GM23338 (cell line): ENCODE measurements at regions not wholly inside any gene's neighbourhood (a gene's known extent, or its start where the extent isn't known, plus 50 kb on each side); places are given as distances from the start of the nearest gene placed in this dataset.

Experiments
- ATAC-seq: fragments of 200-7000 bp; cut with Tn5 transposase; 3 replicates; pipeline ENCODE4 v1.9.1; 2020
- DNase-seq: peaks from one replicate; pipeline ENCODE4 v3.0.0-alpha.2; 2015; ENCODE audit warnings: low spot score
- H2AFZ ChIP-seq: fragments of 200-600 bp; sonication (generic); 2 replicates; pipeline ENCODE4 v1.8.0; 2016; ENCODE audit warnings: antibody characterized with exemption, mild to moderate bottlenecking, moderate library complexity
- H3F3A ChIP-seq: fragments of 200-600 bp; sonication (generic); replicated peaks from 2 replicates; pipeline ENCODE4 v1.8.0; 2017; ENCODE audit warnings: antibody characterized with exemption, mixed run types, low read depth
- H3K27ac ChIP-seq: fragments of 200-600 bp; sonication (generic); 2 replicates; pipeline ENCODE4 v1.6.1; 2016; ENCODE audit warnings: low read depth
- H3K27me3 ChIP-seq: fragments of 200-600 bp; sonication (generic); 2 replicates; pipeline ENCODE4 v1.8.0; 2016; ENCODE audit warnings: mild to moderate bottlenecking, mixed run types, moderate library complexity; ENCODE audit not compliant: insufficient read depth
- H3K36me3 ChIP-seq: fragments of 200-600 bp; sonication (generic); 2 replicates; pipeline ENCODE4 v1.8.0; 2016; ENCODE audit warnings: mild to moderate bottlenecking; ENCODE audit not compliant: insufficient read depth
- H3K4me1 ChIP-seq: fragments of 200-600 bp; sonication (generic); 2 replicates; pipeline ENCODE4 v1.8.0; 2016; ENCODE audit warnings: mild to moderate bottlenecking, moderate library complexity; ENCODE audit not compliant: insufficient read depth
- H3K4me2 ChIP-seq: fragments of 200-600 bp; sonication (generic); 2 replicates; pipeline ENCODE4 v1.7.1; 2017; ENCODE audit warnings: mixed run types
- H3K4me3 ChIP-seq: fragments of 200-600 bp; sonication (generic); 2 replicates; pipeline ENCODE4 v1.6.1; 2016; ENCODE audit warnings: mixed run types
- H3K79me2 ChIP-seq: fragments of 200-600 bp; sonication (generic); replicated peaks from 2 replicates; pipeline ENCODE4 v1.8.0; 2017; ENCODE audit warnings: mild to moderate bottlenecking; ENCODE audit not compliant: insufficient read depth
- H3K9me2 ChIP-seq: fragments of 200-600 bp; sonication (generic); 2 replicates; pipeline ENCODE4 v1.8.0; 2017; ENCODE audit not compliant: insufficient read depth
- H4K20me1 ChIP-seq: fragments of 200-600 bp; sonication (generic); replicated peaks from 2 replicates; pipeline ENCODE4 v1.8.0; 2017; ENCODE audit warnings: mild to moderate bottlenecking; ENCODE audit not compliant: insufficient read depth
- H3K27ac Mint-ChIP-seq: 2 replicates; pipeline ENCODE4 v1.8.0; 2020; ENCODE audit warnings: inconsistent platforms, mild to moderate bottlenecking, moderate library complexity, mixed read lengths
- H3K27me3 Mint-ChIP-seq: 3 replicates; pipeline ENCODE4 v1.8.0; 2022; ENCODE audit warnings: low read depth, mild to moderate bottlenecking, moderate library complexity, mixed read lengths, inconsistent platforms; ENCODE audit not compliant: insufficient read depth, poor library complexity
- H3K36me3 Mint-ChIP-seq: 3 replicates; pipeline ENCODE4 v1.8.0; 2021; ENCODE audit warnings: low read depth, mild to moderate bottlenecking, inconsistent platforms, moderate library complexity, mixed read lengths
- H3K4me1 Mint-ChIP-seq: 3 replicates; pipeline ENCODE4 v1.8.0; 2020; ENCODE audit warnings: mild to moderate bottlenecking, inconsistent platforms, mixed read lengths
- H3K4me3 Mint-ChIP-seq: 3 replicates; pipeline ENCODE4 v1.8.0; 2021; ENCODE audit warnings: moderate library complexity, mild to moderate bottlenecking, inconsistent platforms, mixed read lengths
- H3K9me3 Mint-ChIP-seq: 3 replicates; pipeline ENCODE4 v1.8.0; 2020; ENCODE audit warnings: moderate library complexity, mild to moderate bottlenecking, inconsistent platforms, mixed read lengths
- CREB1 ChIP-seq: fragments of 250-450 bp; sonication (Bioruptor Pico); IDR thresholded peaks from 2 replicates; pipeline ENCODE4 v1.5.0; 2020; ENCODE audit warnings: low read depth, mild to moderate bottlenecking, moderate library complexity
- EZH2 ChIP-seq: fragments of 200-600 bp; sonication (generic); IDR thresholded peaks from one replicate; pipeline ENCODE4 v1.8.0; 2017; ENCODE audit warnings: antibody characterized with exemption, mild to moderate bottlenecking, low read depth; ENCODE audit not compliant: unreplicated experiment
- EZH2phosphoT487 ChIP-seq: fragments of 200-600 bp; sonication (generic); IDR thresholded peaks from one replicate; pipeline ENCODE4 v1.8.1; 2018; ENCODE audit warnings: antibody characterized with exemption; ENCODE audit not compliant: unreplicated experiment
- JUNB ChIP-seq: IDR thresholded peaks from one replicate; pipeline ENCODE4 v1.6.1; 2016; ENCODE audit warnings: antibody characterized with exemption; ENCODE audit not compliant: unreplicated experiment
- NANOG ChIP-seq: IDR thresholded peaks from 2 replicates; pipeline ENCODE4 v1.6.1; 2016; ENCODE audit warnings: antibody characterized with exemption, borderline replicate concordance
- POLR2AphosphoS5 ChIP-seq: IDR thresholded peaks from 2 replicates; pipeline ENCODE4 v1.6.1; 2016; ENCODE audit warnings: antibody characterized with exemption, low read depth
- STAT1 ChIP-seq: IDR thresholded peaks from one replicate; pipeline ENCODE4 v1.6.1; 2016; ENCODE audit warnings: antibody characterized with exemption; ENCODE audit not compliant: unreplicated experiment
- ZNF114 ChIP-seq: fragments of 250-450 bp; sonication (Bioruptor Pico); IDR thresholded peaks from 2 replicates; pipeline ENCODE4 v1.5.0; 2020; ENCODE audit warnings: mild to moderate bottlenecking, moderate library complexity
- ZNF331 ChIP-seq: fragments of 250-450 bp; sonication (Bioruptor Pico); IDR thresholded peaks from 2 replicates; pipeline ENCODE4 v1.5.0; 2020; ENCODE audit warnings: low read depth, mild to moderate bottlenecking, moderate library complexity
- TF ChIP-seq, protein P1 (sequence below): IDR thresholded peaks from 2 replicates; pipeline ENCODE4 v1.6.1; 2016; ENCODE audit warnings: antibody characterized with exemption
- TF ChIP-seq, protein P2 (sequence below): IDR thresholded peaks from one replicate; pipeline ENCODE4 v1.6.1; 2018; ENCODE audit warnings: antibody characterized with exemption; ENCODE audit not compliant: unreplicated experiment
- TF ChIP-seq, protein P3 (sequence below), 2 experiments: fragments of 200-600 bp in 1 of 2; sonication (generic) in 1 of 2; conservative IDR thresholded peaks; 2 replicates each; pipeline versions ENCODE4 v1.5.1 to v1.6.1; 2016 to 2017; ENCODE audit warnings: antibody characterized with exemption in 2 of 2, low read depth in 2 of 2, mild to moderate bottlenecking in 2 of 2, moderate library complexity in 1 of 2
- TF ChIP-seq, protein P4 (sequence below): fragments of 250-450 bp; sonication (Bioruptor Pico); IDR thresholded peaks from 2 replicates; pipeline ENCODE4 v1.5.0; 2020; ENCODE audit warnings: mild to moderate bottlenecking, moderate library complexity

DNA sequence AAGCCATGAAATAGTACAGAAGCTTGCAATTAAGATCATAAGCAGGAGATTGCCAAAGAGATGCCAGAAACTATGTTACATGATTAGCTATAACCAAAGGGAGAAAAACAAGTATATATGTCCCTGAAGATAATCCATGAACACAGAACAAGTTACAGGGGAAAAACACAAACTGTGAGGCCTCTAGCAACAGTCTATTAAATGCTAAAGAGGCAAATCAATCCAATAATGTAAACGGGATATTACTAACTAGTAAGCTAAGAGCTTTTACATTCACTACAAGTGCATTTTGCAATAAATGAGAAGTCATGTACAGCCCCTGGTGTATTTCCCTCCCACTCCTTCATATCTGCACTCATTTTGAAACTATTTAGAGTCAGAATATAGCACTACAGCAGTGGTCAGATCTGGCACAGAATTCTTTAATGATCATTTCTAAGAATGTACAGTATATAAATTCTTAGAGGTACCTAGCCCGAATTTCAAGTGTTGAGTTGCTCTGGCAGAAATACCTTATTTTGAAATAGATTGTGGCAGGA, 449.8 kb upstream of the SMIM31 start:
- Histone ChIP-seq H3K79me2 (no peaks in the 10 kb centered on the region), H3K4me1 (no peaks in the 10 kb centered on the region)
- no peak for ATAC-seq

More for the DNA sequence above, 449.8 kb upstream of the SMIM31 start:
- Mint-ChIP-seq H3K27ac (no peak overlapping the region), H3K36me3 (no peaks in the 10 kb centered on the region), H3K4me1 (no peaks in the 10 kb centered on the region), H3K4me3 (no peak overlapping the region), H3K9me3 (no peaks in the 10 kb centered on the region), H3K27me3 (no peaks in the 10 kb centered on the region)
- TF ChIP-seq POLR2AphosphoS5 (no peak), JUNB (no peak), NANOG (no peak), CREB1 (CRISPR knock-in tag) (no peak), EZH2 (no peak), EZH2phosphoT487 (no peak), STAT1 (no peak), ZNF331 (CRISPR knock-in tag) (no peak), ZNF114 (no peak)
- TF ChIP-seq, protein P1, sequence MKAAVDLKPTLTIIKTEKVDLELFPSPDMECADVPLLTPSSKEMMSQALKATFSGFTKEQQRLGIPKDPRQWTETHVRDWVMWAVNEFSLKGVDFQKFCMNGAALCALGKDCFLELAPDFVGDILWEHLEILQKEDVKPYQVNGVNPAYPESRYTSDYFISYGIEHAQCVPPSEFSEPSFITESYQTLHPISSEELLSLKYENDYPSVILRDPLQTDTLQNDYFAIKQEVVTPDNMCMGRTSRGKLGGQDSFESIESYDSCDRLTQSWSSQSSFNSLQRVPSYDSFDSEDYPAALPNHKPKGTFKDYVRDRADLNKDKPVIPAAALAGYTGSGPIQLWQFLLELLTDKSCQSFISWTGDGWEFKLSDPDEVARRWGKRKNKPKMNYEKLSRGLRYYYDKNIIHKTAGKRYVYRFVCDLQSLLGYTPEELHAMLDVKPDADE = no peak
- TF ChIP-seq, protein P2, sequence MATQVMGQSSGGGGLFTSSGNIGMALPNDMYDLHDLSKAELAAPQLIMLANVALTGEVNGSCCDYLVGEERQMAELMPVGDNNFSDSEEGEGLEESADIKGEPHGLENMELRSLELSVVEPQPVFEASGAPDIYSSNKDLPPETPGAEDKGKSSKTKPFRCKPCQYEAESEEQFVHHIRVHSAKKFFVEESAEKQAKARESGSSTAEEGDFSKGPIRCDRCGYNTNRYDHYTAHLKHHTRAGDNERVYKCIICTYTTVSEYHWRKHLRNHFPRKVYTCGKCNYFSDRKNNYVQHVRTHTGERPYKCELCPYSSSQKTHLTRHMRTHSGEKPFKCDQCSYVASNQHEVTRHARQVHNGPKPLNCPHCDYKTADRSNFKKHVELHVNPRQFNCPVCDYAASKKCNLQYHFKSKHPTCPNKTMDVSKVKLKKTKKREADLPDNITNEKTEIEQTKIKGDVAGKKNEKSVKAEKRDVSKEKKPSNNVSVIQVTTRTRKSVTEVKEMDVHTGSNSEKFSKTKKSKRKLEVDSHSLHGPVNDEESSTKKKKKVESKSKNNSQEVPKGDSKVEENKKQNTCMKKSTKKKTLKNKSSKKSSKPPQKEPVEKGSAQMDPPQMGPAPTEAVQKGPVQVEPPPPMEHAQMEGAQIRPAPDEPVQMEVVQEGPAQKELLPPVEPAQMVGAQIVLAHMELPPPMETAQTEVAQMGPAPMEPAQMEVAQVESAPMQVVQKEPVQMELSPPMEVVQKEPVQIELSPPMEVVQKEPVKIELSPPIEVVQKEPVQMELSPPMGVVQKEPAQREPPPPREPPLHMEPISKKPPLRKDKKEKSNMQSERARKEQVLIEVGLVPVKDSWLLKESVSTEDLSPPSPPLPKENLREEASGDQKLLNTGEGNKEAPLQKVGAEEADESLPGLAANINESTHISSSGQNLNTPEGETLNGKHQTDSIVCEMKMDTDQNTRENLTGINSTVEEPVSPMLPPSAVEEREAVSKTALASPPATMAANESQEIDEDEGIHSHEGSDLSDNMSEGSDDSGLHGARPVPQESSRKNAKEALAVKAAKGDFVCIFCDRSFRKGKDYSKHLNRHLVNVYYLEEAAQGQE = no peak
- TF ChIP-seq, protein P3, sequence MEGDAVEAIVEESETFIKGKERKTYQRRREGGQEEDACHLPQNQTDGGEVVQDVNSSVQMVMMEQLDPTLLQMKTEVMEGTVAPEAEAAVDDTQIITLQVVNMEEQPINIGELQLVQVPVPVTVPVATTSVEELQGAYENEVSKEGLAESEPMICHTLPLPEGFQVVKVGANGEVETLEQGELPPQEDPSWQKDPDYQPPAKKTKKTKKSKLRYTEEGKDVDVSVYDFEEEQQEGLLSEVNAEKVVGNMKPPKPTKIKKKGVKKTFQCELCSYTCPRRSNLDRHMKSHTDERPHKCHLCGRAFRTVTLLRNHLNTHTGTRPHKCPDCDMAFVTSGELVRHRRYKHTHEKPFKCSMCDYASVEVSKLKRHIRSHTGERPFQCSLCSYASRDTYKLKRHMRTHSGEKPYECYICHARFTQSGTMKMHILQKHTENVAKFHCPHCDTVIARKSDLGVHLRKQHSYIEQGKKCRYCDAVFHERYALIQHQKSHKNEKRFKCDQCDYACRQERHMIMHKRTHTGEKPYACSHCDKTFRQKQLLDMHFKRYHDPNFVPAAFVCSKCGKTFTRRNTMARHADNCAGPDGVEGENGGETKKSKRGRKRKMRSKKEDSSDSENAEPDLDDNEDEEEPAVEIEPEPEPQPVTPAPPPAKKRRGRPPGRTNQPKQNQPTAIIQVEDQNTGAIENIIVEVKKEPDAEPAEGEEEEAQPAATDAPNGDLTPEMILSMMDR (conservative IDR thresholded peaks at IDR 0.05; ENCODE audit: low read depth in 2 of 2) = no peak
- TF ChIP-seq, protein P4, sequence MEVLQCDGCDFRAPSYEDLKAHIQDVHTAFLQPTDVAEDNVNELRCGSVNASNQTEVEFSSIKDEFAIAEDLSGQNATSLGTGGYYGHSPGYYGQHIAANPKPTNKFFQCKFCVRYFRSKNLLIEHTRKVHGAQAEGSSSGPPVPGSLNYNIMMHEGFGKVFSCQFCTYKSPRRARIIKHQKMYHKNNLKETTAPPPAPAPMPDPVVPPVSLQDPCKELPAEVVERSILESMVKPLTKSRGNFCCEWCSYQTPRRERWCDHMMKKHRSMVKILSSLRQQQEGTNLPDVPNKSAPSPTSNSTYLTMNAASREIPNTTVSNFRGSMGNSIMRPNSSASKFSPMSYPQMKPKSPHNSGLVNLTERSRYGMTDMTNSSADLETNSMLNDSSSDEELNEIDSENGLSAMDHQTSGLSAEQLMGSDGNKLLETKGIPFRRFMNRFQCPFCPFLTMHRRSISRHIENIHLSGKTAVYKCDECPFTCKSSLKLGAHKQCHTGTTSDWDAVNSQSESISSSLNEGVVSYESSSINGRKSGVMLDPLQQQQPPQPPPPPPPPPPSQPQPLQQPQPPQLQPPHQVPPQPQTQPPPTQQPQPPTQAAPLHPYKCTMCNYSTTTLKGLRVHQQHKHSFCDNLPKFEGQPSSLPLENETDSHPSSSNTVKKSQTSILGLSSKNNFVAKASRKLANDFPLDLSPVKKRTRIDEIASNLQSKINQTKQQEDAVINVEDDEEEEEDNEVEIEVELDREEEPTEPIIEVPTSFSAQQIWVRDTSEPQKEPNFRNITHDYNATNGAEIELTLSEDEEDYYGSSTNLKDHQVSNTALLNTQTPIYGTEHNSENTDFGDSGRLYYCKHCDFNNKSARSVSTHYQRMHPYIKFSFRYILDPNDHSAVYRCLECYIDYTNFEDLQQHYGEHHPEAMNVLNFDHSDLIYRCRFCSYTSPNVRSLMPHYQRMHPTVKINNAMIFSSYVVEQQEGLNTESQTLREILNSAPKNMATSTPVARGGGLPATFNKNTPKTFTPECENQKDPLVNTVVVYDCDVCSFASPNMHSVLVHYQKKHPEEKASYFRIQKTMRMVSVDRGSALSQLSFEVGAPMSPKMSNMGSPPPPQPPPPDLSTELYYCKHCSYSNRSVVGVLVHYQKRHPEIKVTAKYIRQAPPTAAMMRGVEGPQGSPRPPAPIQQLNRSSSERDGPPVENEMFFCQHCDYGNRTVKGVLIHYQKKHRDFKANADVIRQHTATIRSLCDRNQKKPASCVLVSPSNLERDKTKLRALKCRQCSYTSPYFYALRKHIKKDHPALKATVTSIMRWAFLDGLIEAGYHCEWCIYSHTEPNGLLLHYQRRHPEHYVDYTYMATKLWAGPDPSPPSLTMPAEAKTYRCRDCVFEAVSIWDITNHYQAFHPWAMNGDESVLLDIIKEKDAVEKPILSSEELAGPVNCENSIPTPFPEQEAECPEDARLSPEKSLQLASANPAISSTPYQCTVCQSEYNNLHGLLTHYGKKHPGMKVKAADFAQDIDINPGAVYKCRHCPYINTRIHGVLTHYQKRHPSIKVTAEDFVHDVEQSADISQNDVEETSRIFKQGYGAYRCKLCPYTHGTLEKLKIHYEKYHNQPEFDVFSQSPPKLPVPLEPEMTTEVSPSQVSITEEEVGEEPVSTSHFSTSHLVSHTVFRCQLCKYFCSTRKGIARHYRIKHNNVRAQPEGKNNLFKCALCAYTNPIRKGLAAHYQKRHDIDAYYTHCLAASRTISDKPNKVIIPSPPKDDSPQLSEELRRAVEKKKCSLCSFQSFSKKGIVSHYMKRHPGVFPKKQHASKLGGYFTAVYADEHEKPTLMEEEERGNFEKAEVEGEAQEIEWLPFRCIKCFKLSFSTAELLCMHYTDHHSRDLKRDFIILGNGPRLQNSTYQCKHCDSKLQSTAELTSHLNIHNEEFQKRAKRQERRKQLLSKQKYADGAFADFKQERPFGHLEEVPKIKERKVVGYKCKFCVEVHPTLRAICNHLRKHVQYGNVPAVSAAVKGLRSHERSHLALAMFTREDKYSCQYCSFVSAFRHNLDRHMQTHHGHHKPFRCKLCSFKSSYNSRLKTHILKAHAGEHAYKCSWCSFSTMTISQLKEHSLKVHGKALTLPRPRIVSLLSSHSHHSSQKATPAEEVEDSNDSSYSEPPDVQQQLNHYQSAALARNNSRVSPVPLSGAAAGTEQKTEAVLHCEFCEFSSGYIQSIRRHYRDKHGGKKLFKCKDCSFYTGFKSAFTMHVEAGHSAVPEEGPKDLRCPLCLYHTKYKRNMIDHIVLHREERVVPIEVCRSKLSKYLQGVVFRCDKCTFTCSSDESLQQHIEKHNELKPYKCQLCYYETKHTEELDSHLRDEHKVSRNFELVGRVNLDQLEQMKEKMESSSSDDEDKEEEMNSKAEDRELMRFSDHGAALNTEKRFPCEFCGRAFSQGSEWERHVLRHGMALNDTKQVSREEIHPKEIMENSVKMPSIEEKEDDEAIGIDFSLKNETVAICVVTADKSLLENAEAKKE (CRISPR knock-in tag) = no peak
- H4K20me1 ChIP-seq = no peaks in the 10 kb centered on the region
- H3F3A ChIP-seq = no peaks in the 10 kb centered on the region
- H2AFZ ChIP-seq = no peak overlapping the region
- H3K4me2 ChIP-seq = no peak overlapping the region
- no peaks in the 10 kb centered on the region for H3K27me3 ChIP-seq
- DNase-seq = no peak
- no peak overlapping the region for H3K27ac ChIP-seq
- no peak overlapping the region for H3K4me3 ChIP-seq
- H3K36me3 ChIP-seq = no peaks in the 10 kb centered on the region
- no peaks in the 10 kb centered on the region for H3K9me2 ChIP-seq
